Sigmoid colon (tissue), 6 donors: ENCODE measurements at regions not wholly inside any gene's neighbourhood (a gene's known extent, or its start where the extent isn't known, plus 50 kb on each side); places are given as distances from the start of the nearest gene placed in this dataset.

Experiments
- DNase-seq: peaks from one replicate; pipeline ENCODE4 v3.0.0-alpha.2; 2019
- H3K27ac ChIP-seq, 4 donors: fragments of 200-600 bp; sonication (generic); one replicate each; pipeline ENCODE4 v1.5.1; 2016 to 2019; ENCODE audit warnings: mild to moderate bottlenecking in 1 of 4
- H3K27me3 ChIP-seq, 3 donors: fragments of 200-600 bp; sonication (generic); one replicate each; pipeline ENCODE4 v1.5.1; 2019; ENCODE audit warnings: mild to moderate bottlenecking in 1 of 3
- H3K36me3 ChIP-seq, 4 donors: fragments of 200-600 bp; sonication (generic); one replicate each; pipeline ENCODE4 v1.5.1; 2016 to 2019
- H3K4me1 ChIP-seq, 4 donors: fragments of 200-600 bp; sonication (generic); one replicate each; pipeline ENCODE4 v1.5.1; 2017 to 2019
- H3K4me3 ChIP-seq, 4 donors: fragments of 200-600 bp; sonication (generic); one replicate each; pipeline ENCODE4 v1.5.1; 2017 to 2019; ENCODE audit warnings: mild to moderate bottlenecking in 2 of 4, moderate library complexity in 1 of 4
- H3K9me3 ChIP-seq, 4 donors: fragments of 200-600 bp in 3 of 4; sonication (generic) in 3 of 4; one replicate each; pipeline versions ENCODE4 v1.5.1 to v1.6.1; 2013 to 2019
- EP300 ChIP-seq, 4 donors: sonication (generic); formaldehyde crosslinking; IDR thresholded peaks; one replicate each; pipeline ENCODE4 v1.6.1; 2017; ENCODE audit warnings: antibody characterized with exemption in 4 of 4
- POLR2A ChIP-seq, 2 donors: fragments of 450-650 bp; IDR thresholded peaks; one replicate each; pipeline ENCODE4 v1.6.1; 2016; ENCODE audit warnings: antibody characterized with exemption in 2 of 2, mild to moderate bottlenecking in 2 of 2, moderate library complexity in 2 of 2
- POLR2AphosphoS5 ChIP-seq, 4 donors: sonication (generic); formaldehyde crosslinking; IDR thresholded peaks; one replicate each; pipeline ENCODE4 v1.6.1; 2017; ENCODE audit warnings: antibody characterized with exemption in 4 of 4
- WGBS, 2 donors: extraction: QIAGEN DNeasy Blood & Tissue Kit; methylation state at CpG; one replicate each; pipeline ENCODE4 v1.1.7; 2013; 5-methylcytosine and 5-hydroxymethylcytosine counted together
- intact Hi-C: fragments of 100-400 bp; cut with DNase I; formaldehyde crosslinking; loops from one replicate; pipeline ENCODE4 v1.15.1; 2023
- TF ChIP-seq, protein P1 (sequence below), 4 experiments: fragments of 450-650 bp in 3 of 4; fragments of 200-600 bp in 1 of 4; IDR thresholded peaks; one replicate each; pipeline ENCODE4 v1.5.1; 2016 to 2019; ENCODE audit warnings: antibody characterized with exemption in 4 of 4, mild to moderate bottlenecking in 3 of 4, moderate library complexity in 2 of 4
- donor health status: healthy with polysubstance abuse.
- donor health status: healthy.

DNA sequence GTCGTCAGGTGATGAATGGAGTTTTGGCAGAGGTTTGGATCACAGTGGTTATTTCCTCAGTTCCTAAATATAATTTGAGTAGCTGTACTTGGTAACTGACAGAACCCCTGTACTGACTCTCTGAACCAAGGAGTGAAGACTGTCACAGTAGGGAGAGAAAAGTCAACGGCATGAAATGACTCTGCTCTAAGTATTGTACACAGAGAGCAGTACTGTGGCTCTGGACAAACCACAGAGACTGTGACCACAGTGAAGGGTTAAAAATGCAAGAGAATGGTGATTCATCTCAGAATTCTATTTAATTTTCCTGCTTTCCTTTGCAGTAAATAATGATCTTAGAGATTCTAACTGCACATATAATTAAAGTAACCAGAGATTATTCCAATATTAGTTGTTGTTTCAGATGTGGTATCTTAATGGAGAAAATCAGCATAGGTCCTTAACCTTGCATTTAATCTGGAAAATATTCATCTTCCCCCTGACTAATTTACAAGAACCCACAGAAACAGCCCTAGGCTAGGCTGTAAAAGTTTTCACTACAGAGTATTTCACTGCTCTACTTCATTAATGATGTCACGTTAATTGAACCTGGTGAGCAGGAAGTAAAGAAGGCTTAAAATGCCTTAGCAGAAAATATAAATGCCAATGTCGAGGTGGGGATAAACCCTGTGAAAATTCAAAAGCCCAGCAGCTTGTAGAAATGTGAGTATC, 221.9 kb downstream of the LIG4 start:
- TF ChIP-seq, protein P1, sequence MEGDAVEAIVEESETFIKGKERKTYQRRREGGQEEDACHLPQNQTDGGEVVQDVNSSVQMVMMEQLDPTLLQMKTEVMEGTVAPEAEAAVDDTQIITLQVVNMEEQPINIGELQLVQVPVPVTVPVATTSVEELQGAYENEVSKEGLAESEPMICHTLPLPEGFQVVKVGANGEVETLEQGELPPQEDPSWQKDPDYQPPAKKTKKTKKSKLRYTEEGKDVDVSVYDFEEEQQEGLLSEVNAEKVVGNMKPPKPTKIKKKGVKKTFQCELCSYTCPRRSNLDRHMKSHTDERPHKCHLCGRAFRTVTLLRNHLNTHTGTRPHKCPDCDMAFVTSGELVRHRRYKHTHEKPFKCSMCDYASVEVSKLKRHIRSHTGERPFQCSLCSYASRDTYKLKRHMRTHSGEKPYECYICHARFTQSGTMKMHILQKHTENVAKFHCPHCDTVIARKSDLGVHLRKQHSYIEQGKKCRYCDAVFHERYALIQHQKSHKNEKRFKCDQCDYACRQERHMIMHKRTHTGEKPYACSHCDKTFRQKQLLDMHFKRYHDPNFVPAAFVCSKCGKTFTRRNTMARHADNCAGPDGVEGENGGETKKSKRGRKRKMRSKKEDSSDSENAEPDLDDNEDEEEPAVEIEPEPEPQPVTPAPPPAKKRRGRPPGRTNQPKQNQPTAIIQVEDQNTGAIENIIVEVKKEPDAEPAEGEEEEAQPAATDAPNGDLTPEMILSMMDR (IDR thresholded peaks at IDR 0.05), result no peak
- Histone ChIP-seq H3K4me3 (no peak overlapping the region), H3K36me3 (no peaks in the 10 kb centered on the region), H3K9me3 (no peaks in the 10 kb centered on the region), H3K4me1 (no peaks in the 10 kb centered on the region), H3K27ac (no peak overlapping the region), H3K27me3 (no peaks in the 10 kb centered on the region)
- intact Hi-C loops, result no loop called here
- 48 to 60% methylated on average over 4 of the region's 4 CpGs for WGBS, 2 donors
- DNase-seq, result no peak

DNA sequence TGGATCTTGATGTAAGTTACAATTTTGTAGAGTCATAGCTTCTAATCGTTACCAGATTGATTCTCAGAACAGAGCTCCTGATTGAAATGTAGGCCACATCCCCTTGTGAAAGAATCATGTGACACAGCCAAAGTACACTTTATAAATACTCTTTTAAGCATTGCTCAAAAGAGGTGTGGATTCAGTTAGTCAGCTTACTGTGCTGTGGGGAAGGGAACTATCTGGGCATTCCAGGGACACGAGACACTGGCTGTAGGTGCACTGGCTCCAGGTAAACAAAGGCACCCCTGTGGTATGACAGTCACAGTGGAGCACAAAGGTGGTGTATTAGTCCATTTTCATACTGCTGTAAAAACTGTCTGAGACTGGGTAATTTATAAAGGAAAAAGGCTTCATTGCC, 222.8 kb downstream of the LIG4 start:
- Histone ChIP-seq H3K36me3 (no peaks in the 10 kb centered on the region), H3K4me1 (no peaks in the 10 kb centered on the region), H3K27ac (no peak overlapping the region), H3K4me3 (no peak overlapping the region), H3K9me3 (no peaks in the 10 kb centered on the region), H3K27me3 (no peaks in the 10 kb centered on the region)
- no peak for TF ChIP-seq POLR2AphosphoS5 (IDR thresholded peaks at IDR 0.05)
- intact Hi-C loops, result no loop called here
- 42 to 68% methylated on average over 2 of the region's 2 CpGs for WGBS, 2 donors
- no peak for DNase-seq

DNA sequence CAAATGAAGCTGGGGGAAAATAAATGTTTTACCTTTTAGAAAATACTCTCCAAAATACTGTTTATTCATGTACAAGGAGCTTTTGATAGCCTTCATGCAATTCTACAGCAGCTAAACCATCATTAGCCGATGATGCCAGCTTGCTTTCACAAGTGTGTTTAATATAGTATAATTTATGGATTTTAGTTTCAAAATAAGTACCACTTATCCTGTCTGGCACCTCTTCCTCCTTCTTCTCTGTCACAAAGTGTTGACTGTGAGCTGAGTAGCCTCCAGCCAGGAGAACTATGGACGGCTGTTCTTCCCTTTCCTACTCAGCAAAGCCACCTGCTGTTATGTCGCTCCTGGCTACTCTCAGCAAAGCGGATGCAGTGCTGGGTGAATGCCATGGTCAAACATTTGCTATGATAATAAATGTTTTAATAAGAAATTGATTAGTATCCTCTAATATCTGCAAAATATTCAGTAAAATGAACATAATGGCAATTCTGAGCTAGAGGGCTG, 238.2 kb downstream of the LIG4 start:
- WGBS, 2 donors, result 67 to 81% methylated on average over 4 of the region's 4 CpGs
- no peak for TF ChIP-seq POLR2AphosphoS5 (IDR thresholded peaks at IDR 0.05)
- Histone ChIP-seq H3K9me3 (no peaks in the 10 kb centered on the region), H3K4me3 (no peak overlapping the region), H3K36me3 (no peaks in the 10 kb centered on the region), H3K27ac (no peak overlapping the region), H3K27me3 (no peaks in the 10 kb centered on the region), H3K4me1 (no peaks in the 10 kb centered on the region)
- no peak for DNase-seq
- intact Hi-C loops, result no loop called here

DNA sequence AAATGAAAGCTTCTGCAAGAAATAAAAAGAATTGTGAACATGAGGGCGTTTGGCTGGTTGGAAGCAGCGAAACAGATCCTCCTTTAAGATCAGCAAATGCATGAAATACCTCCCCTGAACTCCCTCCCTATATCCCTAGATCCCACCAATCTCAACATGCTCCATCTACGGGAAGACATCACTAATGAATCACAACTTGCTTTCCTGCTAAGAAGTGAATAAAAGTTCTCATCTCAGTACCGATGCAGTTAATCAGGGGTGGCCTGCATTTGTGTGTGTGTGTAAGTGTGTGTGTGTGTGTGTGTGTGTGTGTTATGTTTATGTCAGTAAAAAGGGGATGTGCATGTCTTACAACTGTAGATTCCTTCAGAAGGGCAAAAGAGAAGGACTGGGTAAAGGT, 238.7 kb downstream of the LIG4 start:
- DNase-seq, result no peak
- Histone ChIP-seq H3K36me3 (no peaks in the 10 kb centered on the region), H3K4me1 (no peaks in the 10 kb centered on the region), H3K4me3 (no peak overlapping the region), H3K27ac (no peak overlapping the region), H3K9me3 (no peaks in the 10 kb centered on the region), H3K27me3 (no peaks in the 10 kb centered on the region)
- 71 to 77% methylated on average over 4 of the region's 4 CpGs for WGBS, 2 donors
- intact Hi-C loops, result no loop called here
- TF ChIP-seq POLR2A (IDR thresholded peaks at IDR 0.05) (no peak), EP300 (IDR thresholded peaks at IDR 0.05) (no peak), POLR2AphosphoS5 (IDR thresholded peaks at IDR 0.05) (no peak)
- TF ChIP-seq, protein P1 (IDR thresholded peaks at IDR 0.05), result no peak

DNA sequence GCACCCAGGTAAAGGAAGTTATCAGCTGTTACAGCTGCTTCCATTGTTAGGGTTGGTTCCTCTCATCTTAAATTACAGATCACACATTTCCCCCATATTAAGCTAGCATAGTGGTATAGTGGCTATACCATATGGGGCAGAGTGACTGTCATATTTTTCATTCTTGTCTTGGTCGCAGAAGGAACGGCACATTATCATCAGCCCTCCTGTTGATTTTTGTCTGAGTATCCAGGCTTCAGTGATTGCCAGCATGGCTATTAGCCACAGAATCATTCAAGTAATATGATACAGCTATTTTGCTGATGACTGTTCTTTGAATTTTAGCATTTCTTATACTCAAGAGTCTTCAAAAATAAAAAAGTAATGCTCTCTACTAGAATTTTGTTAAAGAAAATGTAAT, 240.9 kb downstream of the LIG4 start:
- no peaks in the 10 kb centered on the region for H3K9me3 ChIP-seq
- H3K27me3 ChIP-seq, result no peaks in the 10 kb centered on the region
- H3K27ac ChIP-seq, result no peak overlapping the region
- H3K36me3 ChIP-seq, result no peaks in the 10 kb centered on the region
- WGBS, 2 donors, result 91 to 94% methylated on average over 2 of the region's 2 CpGs
- intact Hi-C loops, result no loop called here
- DNase-seq, result no peak
- H3K4me3 ChIP-seq, result no peak overlapping the region
- no peaks in the 10 kb centered on the region for H3K4me1 ChIP-seq
- TF ChIP-seq POLR2AphosphoS5 (IDR thresholded peaks at IDR 0.05) (no peak), POLR2A (IDR thresholded peaks at IDR 0.05) (no peak), EP300 (IDR thresholded peaks at IDR 0.05) (no peak)

DNA sequence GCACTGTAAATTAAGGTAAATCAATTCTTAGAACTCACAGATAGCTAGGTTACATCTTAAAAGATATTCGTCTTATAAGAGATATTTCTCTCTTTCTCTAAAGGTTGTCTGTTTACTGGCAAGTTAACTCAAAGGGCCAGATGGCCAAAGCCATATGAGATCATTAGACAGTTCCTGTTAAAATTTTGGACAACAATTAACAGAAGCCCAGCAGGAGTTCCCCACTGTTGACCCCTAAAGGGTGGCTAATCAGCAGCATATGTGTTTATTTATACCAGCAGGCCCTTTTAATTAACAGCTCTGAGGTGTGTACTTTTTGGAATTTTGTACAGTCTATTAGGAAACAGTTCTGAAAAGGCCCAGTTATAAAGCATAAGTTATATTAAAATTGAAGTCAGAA, 245.8 kb downstream of the LIG4 start:
- Histone ChIP-seq H3K4me3 (no peak overlapping the region), H3K9me3 (no peaks in the 10 kb centered on the region), H3K4me1 (no peaks in the 10 kb centered on the region), H3K27ac (no peak overlapping the region), H3K36me3 (no peaks in the 10 kb centered on the region), H3K27me3 (no peaks in the 10 kb centered on the region)
- intact Hi-C loops, result no loop called here
- WGBS, 2 donors, result 77 to 81% methylated on average over 1 of the region's 1 CpG
- no peak for TF ChIP-seq POLR2A (IDR thresholded peaks at IDR 0.05)
- no peak for TF ChIP-seq POLR2AphosphoS5 (IDR thresholded peaks at IDR 0.05)
- TF ChIP-seq, protein P1 (IDR thresholded peaks at IDR 0.05), result no peak
- no peak for TF ChIP-seq EP300 (IDR thresholded peaks at IDR 0.05)
- no peak for DNase-seq
